ENCODE measurements at regions not wholly inside any gene's neighbourhood (a gene's known extent, or its start where the extent isn't known, plus 50 kb on each side); places are given as distances from the start of the nearest gene placed in this dataset.
A peak's percentile ranks its signal among the peaks of the same experiment; 100 is the strongest.
"Not testable (repeated sequence)": the region's sequence is repeated elsewhere in the genome, so short reads cannot be mapped to it uniquely, and the experiment has no call there.

GRCh38 chr4:151595629-151596028 lies 165.2 kb downstream of the GATB start:
- H3K9ac ChIP-seq (ENCODE audit: insufficient read depth in 1 of 2, low read depth in 2 of 2, low read length in 2 of 2); H3K4me1 ChIP-seq (replicated peaks in 1 of 2; ENCODE audit: control insufficient read depth in 2 of 2, insufficient read depth in 2 of 2, low read length in 2 of 2); FAIRE-seq; H3K36me3 ChIP-seq (ENCODE audit: control insufficient read depth, insufficient read depth, low read length); H3K4me3 ChIP-seq; H3K4me2 ChIP-seq (ENCODE audit: insufficient read depth, low read length); H3K9me1 ChIP-seq (ENCODE audit: control insufficient read depth, insufficient read depth, low read length); CTCF ChIA-PET (ENCODE audit: low intra/inter-chr PET ratio); DNase-seq (ENCODE audit: extremely low read depth in 1 of 4, low spot score in 3 of 4); POLR2A ChIA-PET; H3K27ac ChIP-seq (ENCODE audit: extremely low read depth, low read depth, low read length); H3K27me3 ChIP-seq (ENCODE audit: control insufficient read depth in 2 of 2, insufficient read depth in 2 of 2, low read length in 2 of 2); H2AFZ ChIP-seq (ENCODE audit: low read depth, low read length); H3K9me3 ChIP-seq (replicated peaks; ENCODE audit: control insufficient read depth, insufficient read depth, low read depth, low read length); ATAC-seq; intact Hi-C loops (cut with micrococcal nuclease); H4K20me1 ChIP-seq (replicated peaks; ENCODE audit: control insufficient read depth, insufficient read depth, low read length); H3K79me2 ChIP-seq (ENCODE audit: control insufficient read depth, insufficient read depth, low read length); BruUV-seq (replicated peaks); in situ Hi-C loops (cut with MboI): not testable (repeated sequence)
- TF ChIP-seq ZNF507 (tag; conservative IDR thresholded peaks at IDR 0.05): peak; percentile 62
- WGBS (ENCODE audit: insufficient coverage, low coverage, missing lambda C conversion rate): 11% methylated on average over 1 of the region's 1 CpG

GRCh38 chr4:151597691-151598090 lies 163.1 kb downstream of the GATB start:
- DNase-seq (ENCODE audit: extremely low read depth in 1 of 4, low spot score in 3 of 4); H3K4me2 ChIP-seq (ENCODE audit: insufficient read depth, low read length); H3K9me3 ChIP-seq (replicated peaks; ENCODE audit: control insufficient read depth, insufficient read depth, low read depth, low read length); H3K4me1 ChIP-seq (replicated peaks in 1 of 2; ENCODE audit: control insufficient read depth in 2 of 2, insufficient read depth in 2 of 2, low read length in 2 of 2); in situ Hi-C loops (cut with MboI); ATAC-seq; BruUV-seq (replicated peaks); H3K27ac ChIP-seq (ENCODE audit: extremely low read depth, low read depth, low read length); H3K9me1 ChIP-seq (ENCODE audit: control insufficient read depth, insufficient read depth, low read length); H3K4me3 ChIP-seq; H3K36me3 ChIP-seq (ENCODE audit: control insufficient read depth, insufficient read depth, low read length); H3K79me2 ChIP-seq (ENCODE audit: control insufficient read depth, insufficient read depth, low read length); H3K27me3 ChIP-seq (ENCODE audit: control insufficient read depth in 2 of 2, insufficient read depth in 2 of 2, low read length in 2 of 2); intact Hi-C loops (cut with micrococcal nuclease); FAIRE-seq; H2AFZ ChIP-seq (ENCODE audit: low read depth, low read length); H4K20me1 ChIP-seq (replicated peaks; ENCODE audit: control insufficient read depth, insufficient read depth, low read length); H3K9ac ChIP-seq (ENCODE audit: insufficient read depth in 1 of 2, low read depth in 2 of 2, low read length in 2 of 2); CTCF ChIA-PET (ENCODE audit: low intra/inter-chr PET ratio): not testable (repeated sequence)
- POLR2A ChIA-PET: interaction anchor here (0.7 kb wide), 1 partner anchor 50 kb away, joined by 3 read pairs; no protein-coding TSS in a partner anchor
- 0% methylated on average over 8 of the region's 8 CpGs for WGBS (ENCODE audit: insufficient coverage, low coverage, missing lambda C conversion rate)
